Kidney epithelial cell (primary cell): ENCODE measurements at regions not wholly inside any gene's neighbourhood (a gene's known extent, or its start where the extent isn't known, plus 50 kb on each side); places are given as distances from the start of the nearest gene placed in this dataset.

Experiments used
- DNase-seq: peaks from one replicate; pipeline ENCODE4 v3.0.0-alpha.2; 2010; ENCODE audit warnings: low read depth
- H3K27me3 ChIP-seq: 2 replicates; pipeline ENCODE4 v1.6.0; 2011; ENCODE audit warnings: low read length; ENCODE audit not compliant: control insufficient read depth, insufficient read depth
- H3K36me3 ChIP-seq: 2 replicates; pipeline ENCODE4 v1.5.1; 2011; ENCODE audit warnings: low read length; ENCODE audit not compliant: control insufficient read depth, insufficient read depth
- H3K4me3 ChIP-seq: 2 replicates; pipeline ENCODE4 v1.5.1; 2011; ENCODE audit warnings: low read depth, mild to moderate bottlenecking, control low read depth, low read length
- CTCF ChIP-seq: IDR thresholded peaks from 2 replicates; pipeline ENCODE4 v1.5.1; 2011; ENCODE audit warnings: mild to moderate bottlenecking, moderate library complexity, low read length, control low read depth, inconsistent platforms; ENCODE audit not compliant: insufficient read depth, poor library complexity, severe bottlenecking

- Histone ChIP-seq H3K27me3 (no peaks in the 10 kb centered on the region), H3K36me3 (no peaks in the 10 kb centered on the region), H3K4me3 (no peak overlapping the region)
- DNase-seq = no peak
- TF ChIP-seq CTCF = no peak
Observed at GRCh38 chr3:116897382-116897781, 187.8 kb downstream of the TUSC7 start.

GRCh38 chr3:116899253-116899652 lies 189.7 kb downstream of the TUSC7 start:
- no peaks in the 10 kb centered on the region for H3K27me3 ChIP-seq
- no peak for TF ChIP-seq CTCF
- no peaks in the 10 kb centered on the region for H3K36me3 ChIP-seq
- no peak for DNase-seq
- H3K4me3 ChIP-seq = no peak overlapping the region

- Histone ChIP-seq H3K4me3 (no peak overlapping the region), H3K27me3 (no peaks in the 10 kb centered on the region), H3K36me3 (no peaks in the 10 kb centered on the region)
- DNase-seq = no peak
- no peak for TF ChIP-seq CTCF
Observed at GRCh38 chr3:116905334-116905733, 195.8 kb downstream of the TUSC7 start.

GRCh38 chr3:116905794-116906193 lies 196.2 kb downstream of the TUSC7 start:
- Histone ChIP-seq H3K36me3 (no peaks in the 10 kb centered on the region), H3K27me3 (no peaks in the 10 kb centered on the region), H3K4me3 (no peak overlapping the region)
- peak; percentile 7 for DNase-seq
- TF ChIP-seq CTCF = no peak

GRCh38 chr3:116912116-116912515 lies 202.5 kb downstream of the TUSC7 start:
- Histone ChIP-seq H3K36me3 (no peaks in the 10 kb centered on the region), H3K27me3 (no peaks in the 10 kb centered on the region), H3K4me3 (no peak overlapping the region)
- TF ChIP-seq CTCF = no peak
- no peak for DNase-seq

GRCh38 chr3:116914004-116914403 lies 204.4 kb downstream of the TUSC7 start:
- TF ChIP-seq CTCF = no peak
- Histone ChIP-seq H3K4me3 (no peak overlapping the region), H3K36me3 (no peaks in the 10 kb centered on the region), H3K27me3 (no peaks in the 10 kb centered on the region)
- DNase-seq = no peak
